ENCODE measurements at regions not wholly inside any gene's neighbourhood (a gene's known extent, or its start where the extent isn't known, plus 50 kb on each side); places are given as distances from the start of the nearest gene placed in this dataset.
"Not testable (repeated sequence)": the region's sequence is repeated elsewhere in the genome, so short reads cannot be mapped to it uniquely, and the experiment has no call there.

- no peak overlapping the region for H3K4me3 ChIP-seq (IDR thresholded peaks at IDR 0.05; ENCODE audit: insufficient read depth, low read depth, low read length)
These were observed 70.0 kb downstream of the FAM50B start for GRCh38 chr6:3919130-3919628.

GRCh38 chr6:3919849-3920248 is 70.7 kb downstream of the FAM50B start:
- no peak for TF ChIP-seq CTCF (conservative IDR thresholded peaks at IDR 0.05; ENCODE audit: low read depth, low read length)
- peaks cover 6% of the 10 kb centered on the region for H3K4me1 ChIP-seq (ENCODE audit: low read depth, poor library complexity, severe bottlenecking)
- H3K36me3 ChIP-seq (ENCODE audit: insufficient read depth) = no peaks in the 10 kb centered on the region
- H3K27me3 ChIP-seq (ENCODE audit: insufficient read depth, low read depth) = no peaks in the 10 kb centered on the region
- no peak overlapping the region for H2AFZ ChIP-seq (ENCODE audit: low read depth)
- H4K20me1 ChIP-seq (ENCODE audit: insufficient read depth) = no peaks in the 10 kb centered on the region
- H3K4me3 ChIP-seq (IDR thresholded peaks at IDR 0.05; ENCODE audit: insufficient read depth, low read depth, low read length) = no peak overlapping the region
- H3K27ac ChIP-seq = no peak overlapping the region
- no peaks in the 10 kb centered on the region for H3K79me2 ChIP-seq (ENCODE audit: insufficient read depth, low read depth)
- no peak overlapping the region for H3K4me2 ChIP-seq
- H3K9ac ChIP-seq = no peak overlapping the region

More at GRCh38 chr6:3919130-3919628, 70.0 kb downstream of the FAM50B start:
- H3K9ac ChIP-seq = no peak overlapping the region
- no peaks in the 10 kb centered on the region for H4K20me1 ChIP-seq (ENCODE audit: insufficient read depth)
- no peaks in the 10 kb centered on the region for H3K27me3 ChIP-seq (ENCODE audit: insufficient read depth, low read depth)
- no peaks in the 10 kb centered on the region for H3K36me3 ChIP-seq (ENCODE audit: insufficient read depth)
- no peak overlapping the region for H3K4me2 ChIP-seq
- no peak overlapping the region for H3K27ac ChIP-seq
- no peak for TF ChIP-seq CTCF (conservative IDR thresholded peaks at IDR 0.05; ENCODE audit: low read depth, low read length)
- H3K4me1 ChIP-seq (ENCODE audit: low read depth, poor library complexity, severe bottlenecking) = peaks cover 6% of the 10 kb centered on the region
- H2AFZ ChIP-seq (ENCODE audit: low read depth) = no peak overlapping the region
- H3K79me2 ChIP-seq (ENCODE audit: insufficient read depth, low read depth) = no peaks in the 10 kb centered on the region

GRCh38 chr6:3920321-3920720 is 71.1 kb downstream of the FAM50B start:
- no peak for TF ChIP-seq CTCF (conservative IDR thresholded peaks at IDR 0.05; ENCODE audit: low read depth, low read length)
- no peak overlapping the region for H3K9ac ChIP-seq
- peaks cover 1% of the 10 kb centered on the region for H3K4me1 ChIP-seq (ENCODE audit: low read depth, poor library complexity, severe bottlenecking)
- no peaks in the 10 kb centered on the region for H3K27me3 ChIP-seq (ENCODE audit: insufficient read depth, low read depth)
- no peak overlapping the region for H3K27ac ChIP-seq
- H3K79me2 ChIP-seq (ENCODE audit: insufficient read depth, low read depth) = no peaks in the 10 kb centered on the region
- no peak overlapping the region for H2AFZ ChIP-seq (ENCODE audit: low read depth)
- no peak overlapping the region for H3K4me3 ChIP-seq (IDR thresholded peaks at IDR 0.05; ENCODE audit: insufficient read depth, low read depth, low read length)
- no peaks in the 10 kb centered on the region for H3K36me3 ChIP-seq (ENCODE audit: insufficient read depth)
- H3K4me2 ChIP-seq = no peak overlapping the region
- no peaks in the 10 kb centered on the region for H4K20me1 ChIP-seq (ENCODE audit: insufficient read depth)

GRCh38 chr6:3921663-3922062 is 72.5 kb downstream of the FAM50B start:
- no peaks in the 10 kb centered on the region for H3K27me3 ChIP-seq (ENCODE audit: insufficient read depth, low read depth)
- no peak overlapping the region for H2AFZ ChIP-seq (ENCODE audit: low read depth)
- no peaks in the 10 kb centered on the region for H3K79me2 ChIP-seq (ENCODE audit: insufficient read depth, low read depth)
- no peak overlapping the region for H3K9ac ChIP-seq
- no peaks in the 10 kb centered on the region for H4K20me1 ChIP-seq (ENCODE audit: insufficient read depth)
- H3K27ac ChIP-seq = no peak overlapping the region
- no peak for TF ChIP-seq CTCF (conservative IDR thresholded peaks at IDR 0.05; ENCODE audit: low read depth, low read length)
- no peak overlapping the region for H3K4me3 ChIP-seq (IDR thresholded peaks at IDR 0.05; ENCODE audit: insufficient read depth, low read depth, low read length)
- H3K4me2 ChIP-seq = no peak overlapping the region
- no peaks in the 10 kb centered on the region for H3K36me3 ChIP-seq (ENCODE audit: insufficient read depth)
- H3K4me1 ChIP-seq (ENCODE audit: low read depth, poor library complexity, severe bottlenecking) = no peaks in the 10 kb centered on the region

- not testable (repeated sequence) for H3K27ac ChIP-seq; H3K9ac ChIP-seq; H3K4me3 ChIP-seq (IDR thresholded peaks at IDR 0.05; ENCODE audit: insufficient read depth, low read depth, low read length); H3K79me2 ChIP-seq (ENCODE audit: insufficient read depth, low read depth); H4K20me1 ChIP-seq (ENCODE audit: insufficient read depth); H2AFZ ChIP-seq (ENCODE audit: low read depth); H3K4me1 ChIP-seq (ENCODE audit: low read depth, poor library complexity, severe bottlenecking); H3K4me2 ChIP-seq; H3K36me3 ChIP-seq (ENCODE audit: insufficient read depth); H3K27me3 ChIP-seq (ENCODE audit: insufficient read depth, low read depth)
These were observed 73.4 kb downstream of the FAM50B start for GRCh38 chr6:3922619-3923018.

- H4K20me1 ChIP-seq (ENCODE audit: insufficient read depth); H3K27ac ChIP-seq; H3K36me3 ChIP-seq (ENCODE audit: insufficient read depth); H3K9ac ChIP-seq; H3K4me1 ChIP-seq (ENCODE audit: low read depth, poor library complexity, severe bottlenecking); H3K27me3 ChIP-seq (ENCODE audit: insufficient read depth, low read depth); H2AFZ ChIP-seq (ENCODE audit: low read depth); H3K4me3 ChIP-seq (IDR thresholded peaks at IDR 0.05; ENCODE audit: insufficient read depth, low read depth, low read length); H3K4me2 ChIP-seq; H3K79me2 ChIP-seq (ENCODE audit: insufficient read depth, low read depth): not testable (repeated sequence)
These were observed 76.3 kb downstream of the FAM50B start for GRCh38 chr6:3925223-3926149.

All from KMS-11 (cell line).